SK-N-SH treated with all-trans-retinoic acid at 6 μM for 48 hours (cell line): ENCODE measurements at regions not wholly inside any gene's neighbourhood (a gene's known extent, or its start where the extent isn't known, plus 50 kb on each side); places are given as distances from the start of the nearest gene placed in this dataset.

ENCODE experiments used
- ATAC-seq: fragments of 200-7000 bp; cut with Tn5 transposase; 3 replicates; pipeline ENCODE4 v1.9.1; 2020; ENCODE audit warnings: mild to moderate bottlenecking, moderate library complexity
- ARNTL ChIP-seq: fragments of 450-650 bp; formaldehyde crosslinking; IDR thresholded peaks from 2 replicates; pipeline ENCODE4 v1.5.0; 2020; ENCODE audit warnings: low read depth, mild to moderate bottlenecking, moderate library complexity, borderline replicate concordance
- BACH2 ChIP-seq: fragments of 250-450 bp; sonication (Bioruptor Pico); IDR thresholded peaks from 2 replicates; pipeline ENCODE4 v1.9.0; 2021; ENCODE audit warnings: mild to moderate bottlenecking, borderline replicate concordance
- CSDC2 ChIP-seq: fragments of 250-450 bp; sonication (Bioruptor Pico); IDR thresholded peaks from 2 replicates; pipeline ENCODE4 v1.5.0; 2020; ENCODE audit warnings: mild to moderate bottlenecking, moderate library complexity
- ESRRG ChIP-seq: fragments of 250-450 bp; sonication (Bioruptor Pico); IDR thresholded peaks from 2 replicates; pipeline ENCODE4 v1.6.1; 2021; ENCODE audit warnings: mild to moderate bottlenecking
- GLIS3 ChIP-seq: fragments of 250-450 bp; sonication (Bioruptor Pico); IDR thresholded peaks from 2 replicates; pipeline ENCODE4 v1.5.0; 2020; ENCODE audit warnings: mild to moderate bottlenecking, moderate library complexity
- ISL1 ChIP-seq: fragments of 250-450 bp; sonication (Bioruptor Pico); IDR thresholded peaks from 2 replicates; pipeline ENCODE4 v2.1.2; 2022; ENCODE audit warnings: mild to moderate bottlenecking, moderate library complexity
- PPARA ChIP-seq: fragments of 250-450 bp; sonication (Bioruptor Pico); IDR thresholded peaks from 2 replicates; pipeline ENCODE4 v1.5.0; 2020; ENCODE audit warnings: mild to moderate bottlenecking, borderline replicate concordance
- RARB ChIP-seq: fragments of 250-450 bp; sonication (Bioruptor Pico); IDR thresholded peaks from 2 replicates; pipeline ENCODE4 v1.8.0; 2021; ENCODE audit warnings: mild to moderate bottlenecking, moderate library complexity
- SNAI2 ChIP-seq: fragments of 250-450 bp; sonication (Bioruptor Pico); IDR thresholded peaks from 2 replicates; pipeline ENCODE4 v1.5.0; 2020; ENCODE audit warnings: mild to moderate bottlenecking, moderate library complexity
- TCF4 ChIP-seq: fragments of 250-450 bp; sonication (Bioruptor Pico); IDR thresholded peaks from 2 replicates; pipeline ENCODE4 v1.8.0; 2021; ENCODE audit warnings: mild to moderate bottlenecking, moderate library complexity, borderline replicate concordance
- ZC3H10 ChIP-seq: fragments of 250-450 bp; sonication (Bioruptor Pico); IDR thresholded peaks from 2 replicates; pipeline ENCODE4 v1.5.1; 2021; ENCODE audit warnings: mild to moderate bottlenecking, moderate library complexity
- ZFP3 ChIP-seq: fragments of 250-450 bp; sonication (Bioruptor Pico); IDR thresholded peaks from 2 replicates; pipeline ENCODE4 v1.5.0; 2020; ENCODE audit warnings: mild to moderate bottlenecking, moderate library complexity
- ZFP30 ChIP-seq: fragments of 450-650 bp; formaldehyde crosslinking; IDR thresholded peaks from 2 replicates; pipeline ENCODE4 v1.5.0; 2022; ENCODE audit warnings: mild to moderate bottlenecking, moderate library complexity
- ZNF565 ChIP-seq: fragments of 450-650 bp; formaldehyde crosslinking; conservative IDR thresholded peaks from 2 replicates; pipeline ENCODE4 v1.5.0; 2020; ENCODE audit warnings: low read depth, mild to moderate bottlenecking, moderate library complexity
- ZNF70 ChIP-seq: fragments of 450-650 bp; formaldehyde crosslinking; IDR thresholded peaks from 2 replicates; pipeline ENCODE4 v1.5.0; 2020; ENCODE audit warnings: mild to moderate bottlenecking, moderate library complexity
- ZNF8 ChIP-seq: fragments of 450-650 bp; formaldehyde crosslinking; IDR thresholded peaks from 2 replicates; pipeline ENCODE4 v1.5.0; 2020; ENCODE audit warnings: mild to moderate bottlenecking, moderate library complexity
- TF ChIP-seq, protein P1 (sequence below): fragments of 250-450 bp; sonication (Bioruptor Pico); IDR thresholded peaks from 2 replicates; pipeline ENCODE4 v1.5.1; 2020; ENCODE audit warnings: low read depth, mild to moderate bottlenecking, moderate library complexity
- TF ChIP-seq, protein P2 (sequence below): fragments of 250-450 bp; sonication (Bioruptor Pico); IDR thresholded peaks from 2 replicates; pipeline ENCODE4 v1.5.1; 2021; ENCODE audit warnings: mild to moderate bottlenecking, moderate library complexity
- TF ChIP-seq, protein P3 (sequence below): fragments of 250-450 bp; sonication (Bioruptor Pico); IDR thresholded peaks from 2 replicates; pipeline ENCODE4 v1.8.0; 2021; ENCODE audit warnings: low read depth, mild to moderate bottlenecking, moderate library complexity, borderline replicate concordance
- TF ChIP-seq, protein P4 (sequence below): fragments of 250-450 bp; sonication (Bioruptor Pico); IDR thresholded peaks from 2 replicates; pipeline ENCODE4 v1.5.0; 2020; ENCODE audit warnings: mild to moderate bottlenecking, moderate library complexity

DNA sequence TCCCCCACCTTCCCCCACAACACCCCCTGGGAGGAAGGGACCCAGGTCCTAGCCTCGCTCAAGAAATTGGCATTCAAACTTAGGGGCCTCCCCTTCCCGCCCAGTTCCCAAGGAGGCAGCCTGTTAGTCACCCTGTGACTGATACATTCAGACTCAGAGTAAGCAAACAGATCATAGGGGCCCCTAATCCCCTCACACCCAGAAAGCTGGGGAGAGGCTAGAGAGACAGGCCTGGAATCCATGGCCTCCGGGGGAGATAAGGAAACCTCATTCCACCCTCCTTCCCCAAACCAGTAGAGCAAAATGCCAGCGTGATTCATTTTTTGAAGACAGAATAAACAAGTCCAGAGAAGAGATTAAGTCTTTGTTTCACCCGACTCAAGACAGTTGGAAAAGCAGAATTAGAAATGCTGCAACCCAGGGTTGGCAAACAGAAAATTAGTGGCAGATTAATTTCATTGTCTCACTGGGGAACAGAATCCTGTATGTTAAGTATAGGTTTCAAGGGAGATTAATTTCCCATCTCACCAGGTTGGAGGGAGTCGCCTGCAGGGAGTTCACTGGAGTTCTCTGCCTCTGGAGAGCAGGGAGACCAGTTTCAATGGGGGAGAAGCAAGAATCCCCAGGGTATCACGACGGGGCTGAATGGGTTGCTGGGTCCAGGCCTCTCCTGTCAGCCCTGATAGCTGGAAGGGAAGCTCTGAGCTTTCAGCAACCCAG is 268.3 kb downstream of the UACA start:
- TF ChIP-seq PPARA (CRISPR knock-in tag) (no peak), SNAI2 (CRISPR knock-in tag) (0 out of 2 replicates have a peak, but pooled peaks have one; percentile 28)
- ATAC-seq = peak; percentile 60

DNA sequence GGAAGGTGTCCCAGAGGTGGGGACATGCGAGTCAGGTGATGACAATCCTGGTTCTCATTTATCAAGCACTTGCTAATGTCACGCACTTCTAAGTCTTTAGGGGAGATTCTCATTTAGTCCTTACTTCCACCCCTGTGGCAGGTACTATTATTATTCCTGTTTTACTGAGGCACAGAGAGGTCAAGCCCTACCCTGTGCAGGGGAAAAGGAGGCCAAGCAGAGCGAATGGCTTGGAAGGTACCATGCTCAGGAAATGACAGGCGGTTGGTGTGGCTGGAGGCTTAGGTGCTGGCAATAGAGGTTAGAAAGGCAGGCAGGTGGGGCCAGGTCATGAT is 268.9 kb downstream of the UACA start:
- TF ChIP-seq RARB = no peak
- no peak for TF ChIP-seq ESRRG (CRISPR knock-in tag)
- no peak for TF ChIP-seq ARNTL (CRISPR knock-in tag)
- no peak for TF ChIP-seq GLIS3
- TF ChIP-seq SNAI2 (CRISPR knock-in tag) = no peak
- TF ChIP-seq CSDC2 (CRISPR knock-in tag) = no peak
- TF ChIP-seq TCF4 (CRISPR knock-in tag) = no peak
- no peak for TF ChIP-seq ZFP3 (CRISPR knock-in tag)
- TF ChIP-seq, protein P1, sequence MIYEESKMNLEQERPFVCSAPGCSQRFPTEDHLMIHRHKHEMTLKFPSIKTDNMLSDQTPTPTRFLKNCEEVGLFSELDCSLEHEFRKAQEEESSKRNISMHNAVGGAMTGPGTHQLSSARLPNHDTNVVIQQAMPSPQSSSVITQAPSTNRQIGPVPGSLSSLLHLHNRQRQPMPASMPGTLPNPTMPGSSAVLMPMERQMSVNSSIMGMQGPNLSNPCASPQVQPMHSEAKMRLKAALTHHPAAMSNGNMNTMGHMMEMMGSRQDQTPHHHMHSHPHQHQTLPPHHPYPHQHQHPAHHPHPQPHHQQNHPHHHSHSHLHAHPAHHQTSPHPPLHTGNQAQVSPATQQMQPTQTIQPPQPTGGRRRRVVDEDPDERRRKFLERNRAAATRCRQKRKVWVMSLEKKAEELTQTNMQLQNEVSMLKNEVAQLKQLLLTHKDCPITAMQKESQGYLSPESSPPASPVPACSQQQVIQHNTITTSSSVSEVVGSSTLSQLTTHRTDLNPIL = no peak
- TF ChIP-seq, protein P2, sequence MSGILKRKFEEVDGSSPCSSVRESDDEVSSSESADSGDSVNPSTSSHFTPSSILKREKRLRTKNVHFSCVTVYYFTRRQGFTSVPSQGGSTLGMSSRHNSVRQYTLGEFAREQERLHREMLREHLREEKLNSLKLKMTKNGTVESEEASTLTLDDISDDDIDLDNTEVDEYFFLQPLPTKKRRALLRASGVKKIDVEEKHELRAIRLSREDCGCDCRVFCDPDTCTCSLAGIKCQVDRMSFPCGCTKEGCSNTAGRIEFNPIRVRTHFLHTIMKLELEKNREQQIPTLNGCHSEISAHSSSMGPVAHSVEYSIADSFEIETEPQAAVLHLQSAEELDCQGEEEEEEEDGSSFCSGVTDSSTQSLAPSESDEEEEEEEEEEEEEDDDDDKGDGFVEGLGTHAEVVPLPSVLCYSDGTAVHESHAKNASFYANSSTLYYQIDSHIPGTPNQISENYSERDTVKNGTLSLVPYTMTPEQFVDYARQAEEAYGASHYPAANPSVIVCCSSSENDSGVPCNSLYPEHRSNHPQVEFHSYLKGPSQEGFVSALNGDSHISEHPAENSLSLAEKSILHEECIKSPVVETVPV (CRISPR knock-in tag) = no peak
- no peak for TF ChIP-seq ISL1 (CRISPR knock-in tag)
- TF ChIP-seq ZFP30 (CRISPR knock-in tag) = no peak
- TF ChIP-seq, protein P3, sequence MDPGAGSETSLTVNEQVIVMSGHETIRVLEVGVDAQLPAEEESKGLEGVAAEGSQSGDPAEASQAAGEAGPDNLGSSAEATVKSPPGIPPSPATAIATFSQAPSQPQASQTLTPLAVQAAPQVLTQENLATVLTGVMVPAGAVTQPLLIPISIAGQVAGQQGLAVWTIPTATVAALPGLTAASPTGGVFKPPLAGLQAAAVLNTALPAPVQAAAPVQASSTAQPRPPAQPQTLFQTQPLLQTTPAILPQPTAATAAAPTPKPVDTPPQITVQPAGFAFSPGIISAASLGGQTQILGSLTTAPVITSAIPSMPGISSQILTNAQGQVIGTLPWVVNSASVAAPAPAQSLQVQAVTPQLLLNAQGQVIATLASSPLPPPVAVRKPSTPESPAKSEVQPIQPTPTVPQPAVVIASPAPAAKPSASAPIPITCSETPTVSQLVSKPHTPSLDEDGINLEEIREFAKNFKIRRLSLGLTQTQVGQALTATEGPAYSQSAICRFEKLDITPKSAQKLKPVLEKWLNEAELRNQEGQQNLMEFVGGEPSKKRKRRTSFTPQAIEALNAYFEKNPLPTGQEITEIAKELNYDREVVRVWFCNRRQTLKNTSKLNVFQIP = no peak
- TF ChIP-seq ZNF8 (CRISPR knock-in tag) = no peak
- TF ChIP-seq BACH2 (CRISPR knock-in tag) = no peak
- peak; percentile 11; the same call in 2 of the 3 replicates for ATAC-seq

DNA sequence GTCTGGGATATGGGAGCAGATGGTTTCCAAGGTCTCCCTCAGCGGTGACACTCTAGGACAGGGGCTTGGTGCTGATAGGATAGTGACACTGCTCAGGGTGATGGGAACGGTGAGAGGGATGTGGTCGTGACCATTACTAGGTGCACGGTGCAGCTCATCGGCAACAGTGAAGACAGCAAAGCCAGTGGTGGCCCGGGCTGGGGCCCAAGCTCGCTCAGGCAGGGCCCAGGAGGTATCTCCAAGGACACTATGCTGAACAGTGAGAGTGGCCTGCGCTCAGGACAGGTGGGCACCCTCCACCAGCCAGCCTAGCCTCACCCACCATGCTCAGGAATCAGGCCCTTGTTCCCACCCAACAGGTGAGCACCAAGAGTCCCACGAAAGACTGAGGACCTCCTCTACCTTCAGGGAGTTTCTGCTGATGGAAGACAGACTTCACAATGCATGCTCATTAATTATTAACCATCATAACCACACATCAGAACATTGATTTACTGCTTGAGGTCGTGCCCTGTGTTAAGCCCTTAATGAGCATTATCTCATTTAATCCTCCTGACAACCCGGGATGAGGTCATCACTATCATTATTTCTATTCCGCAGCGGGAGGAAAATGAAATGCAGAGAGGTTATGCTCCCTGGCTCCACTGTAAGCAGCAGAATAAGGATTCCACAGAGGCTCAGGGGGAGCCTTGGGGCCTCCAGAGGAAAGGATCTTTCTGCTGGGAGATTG is 269.4 kb downstream of the UACA start:
- no peak for ATAC-seq
- no peak for TF ChIP-seq TCF4 (CRISPR knock-in tag)
- TF ChIP-seq, protein P1 = 0 out of 2 replicates have a peak, but pooled peaks have one; percentile 51
- no peak for TF ChIP-seq ZNF565

DNA sequence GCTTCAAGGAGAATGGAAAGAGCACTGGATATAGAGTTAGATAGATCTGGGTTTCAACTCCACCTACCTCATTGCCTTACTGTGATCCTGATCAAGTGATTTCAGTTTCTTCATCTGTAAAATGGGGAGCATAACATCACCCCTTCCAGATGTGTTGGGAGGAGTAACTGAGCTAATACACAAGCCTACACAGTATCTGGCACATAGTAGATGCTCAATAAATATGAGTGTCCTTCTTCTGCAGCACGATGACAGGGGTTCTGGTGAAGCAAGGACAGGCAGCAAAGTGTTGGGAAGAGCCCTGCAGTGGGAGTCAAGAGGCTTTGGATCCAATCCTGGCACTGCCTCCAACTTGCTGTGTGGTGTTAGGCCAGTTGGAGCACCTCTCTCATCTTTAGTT is 270.0 kb downstream of the UACA start:
- no peak for ATAC-seq
- TF ChIP-seq GLIS3 = no peak
- no peak for TF ChIP-seq ZFP30 (CRISPR knock-in tag)
- TF ChIP-seq ZNF70 (CRISPR knock-in tag) = no peak
- TF ChIP-seq, protein P4, sequence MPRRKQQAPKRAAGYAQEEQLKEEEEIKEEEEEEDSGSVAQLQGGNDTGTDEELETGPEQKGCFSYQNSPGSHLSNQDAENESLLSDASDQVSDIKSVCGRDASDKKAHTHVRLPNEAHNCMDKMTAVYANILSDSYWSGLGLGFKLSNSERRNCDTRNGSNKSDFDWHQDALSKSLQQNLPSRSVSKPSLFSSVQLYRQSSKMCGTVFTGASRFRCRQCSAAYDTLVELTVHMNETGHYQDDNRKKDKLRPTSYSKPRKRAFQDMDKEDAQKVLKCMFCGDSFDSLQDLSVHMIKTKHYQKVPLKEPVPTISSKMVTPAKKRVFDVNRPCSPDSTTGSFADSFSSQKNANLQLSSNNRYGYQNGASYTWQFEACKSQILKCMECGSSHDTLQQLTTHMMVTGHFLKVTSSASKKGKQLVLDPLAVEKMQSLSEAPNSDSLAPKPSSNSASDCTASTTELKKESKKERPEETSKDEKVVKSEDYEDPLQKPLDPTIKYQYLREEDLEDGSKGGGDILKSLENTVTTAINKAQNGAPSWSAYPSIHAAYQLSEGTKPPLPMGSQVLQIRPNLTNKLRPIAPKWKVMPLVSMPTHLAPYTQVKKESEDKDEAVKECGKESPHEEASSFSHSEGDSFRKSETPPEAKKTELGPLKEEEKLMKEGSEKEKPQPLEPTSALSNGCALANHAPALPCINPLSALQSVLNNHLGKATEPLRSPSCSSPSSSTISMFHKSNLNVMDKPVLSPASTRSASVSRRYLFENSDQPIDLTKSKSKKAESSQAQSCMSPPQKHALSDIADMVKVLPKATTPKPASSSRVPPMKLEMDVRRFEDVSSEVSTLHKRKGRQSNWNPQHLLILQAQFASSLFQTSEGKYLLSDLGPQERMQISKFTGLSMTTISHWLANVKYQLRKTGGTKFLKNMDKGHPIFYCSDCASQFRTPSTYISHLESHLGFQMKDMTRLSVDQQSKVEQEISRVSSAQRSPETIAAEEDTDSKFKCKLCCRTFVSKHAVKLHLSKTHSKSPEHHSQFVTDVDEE (CRISPR knock-in tag) = no peak
- TF ChIP-seq RARB = no peak
- no peak for TF ChIP-seq ZC3H10 (CRISPR knock-in tag)
- no peak for TF ChIP-seq ARNTL (CRISPR knock-in tag)
